NOMO-1 (cell line): ENCODE measurements at regions not wholly inside any gene's neighbourhood (a gene's known extent, or its start where the extent isn't known, plus 50 kb on each side); places are given as distances from the start of the nearest gene placed in this dataset.
"Not testable (repeated sequence)": the region's sequence is repeated elsewhere in the genome, so short reads cannot be mapped to it uniquely, and the experiment has no call there.

Source experiments
- DNase-seq, 2 experiments: peaks; one replicate each; lab custom pipeline; 2025; ENCODE audit not compliant: unreplicated experiment in 2 of 2; lab: John Stamatoyannopoulos, UW

GRCh38 chr4:148598418-148599207 lies 156.4 kb upstream of the NR3C2 start:
- DNase-seq, result not testable (repeated sequence)

GRCh38 chr4:148589182-148589581 lies 147.0 kb upstream of the NR3C2 start:
- DNase-seq, result no peak

GRCh38 chr4:148575577-148575976 lies 133.4 kb upstream of the NR3C2 start:
- DNase-seq, result no peak

- DNase-seq, result no peak
Measured at GRCh38 chr4:148574911-148575310, 132.7 kb upstream of the NR3C2 start.

- no peak for DNase-seq
Measured at GRCh38 chr4:148574502-148574901, 132.3 kb upstream of the NR3C2 start.

- no peak for DNase-seq
Measured at GRCh38 chr4:148574066-148574465, 131.9 kb upstream of the NR3C2 start.

GRCh38 chr4:148573296-148573695 lies 131.1 kb upstream of the NR3C2 start:
- DNase-seq, result no peak

GRCh38 chr4:148565801-148566200 lies 123.6 kb upstream of the NR3C2 start:
- DNase-seq, result no peak

- no peak for DNase-seq
Measured at GRCh38 chr4:148563684-148564083, 121.5 kb upstream of the NR3C2 start.

- DNase-seq, result no peak
Measured at GRCh38 chr4:148561467-148561866, 119.3 kb upstream of the NR3C2 start.

- no peak for DNase-seq
Measured at GRCh38 chr4:148557793-148558192, 115.6 kb upstream of the NR3C2 start.

- DNase-seq, result no peak
Measured at GRCh38 chr4:148550788-148551187, 108.6 kb upstream of the NR3C2 start.

GRCh38 chr4:148542922-148543623 lies 100.9 kb upstream of the NR3C2 start:
- DNase-seq, result no peak

- DNase-seq, result no peak
Measured at GRCh38 chr4:148540622-148541326, 98.6 kb upstream of the NR3C2 start.

GRCh38 chr4:148539387-148539786 lies 97.2 kb upstream of the NR3C2 start:
- DNase-seq, result no peak

GRCh38 chr4:148533851-148534250 lies 91.6 kb upstream of the NR3C2 start:
- not testable (repeated sequence) for DNase-seq

- DNase-seq, result no peak
Measured at GRCh38 chr4:148530114-148530513, 87.9 kb upstream of the NR3C2 start.

- no peak for DNase-seq
Measured at GRCh38 chr4:148527571-148527970, 85.4 kb upstream of the NR3C2 start.

GRCh38 chr4:148522995-148523394 lies 80.8 kb upstream of the NR3C2 start:
- DNase-seq, result no peak

GRCh38 chr4:148515248-148515647 lies 73.0 kb upstream of the NR3C2 start:
- no peak for DNase-seq

GRCh38 chr4:148514581-148514980 lies 72.4 kb upstream of the NR3C2 start:
- DNase-seq, result no peak

GRCh38 chr4:148514041-148514440 lies 71.8 kb upstream of the NR3C2 start:
- DNase-seq, result no peak
